ENCODE measurements at regions not wholly inside any gene's neighbourhood (a gene's known extent, or its start where the extent isn't known, plus 50 kb on each side); places are given as distances from the start of the nearest gene placed in this dataset.

- Histone ChIP-seq H3K4me1 (ENCODE audit: control insufficient read depth, insufficient read depth, low read length) (peaks cover 27% of the 10 kb centered on the region), H3K9me3 (ENCODE audit: control insufficient read depth, low read length) (no peaks in the 10 kb centered on the region), H3K36me3 (ENCODE audit: control insufficient read depth, insufficient read depth, low read length) (no peaks in the 10 kb centered on the region), H3K4me3 (ENCODE audit: low read length) (no peak overlapping the region), H3K9ac (ENCODE audit: low read length) (peak overlapping the region; percentile 50), H3K27me3 (ENCODE audit: control insufficient read depth, insufficient read depth, low read length) (no peaks in the 10 kb centered on the region)
Observed at GRCh38 chr1:234751678-234752077, 141.7 kb upstream of the IRF2BP2 start.

- Histone ChIP-seq H3K4me1 (ENCODE audit: control insufficient read depth, insufficient read depth, low read length) (peaks cover 30% of the 10 kb centered on the region), H3K9ac (ENCODE audit: low read length) (peak overlapping the region; percentile 50), H3K9me3 (ENCODE audit: control insufficient read depth, low read length) (no peaks in the 10 kb centered on the region), H3K36me3 (ENCODE audit: control insufficient read depth, insufficient read depth, low read length) (no peaks in the 10 kb centered on the region), H3K27me3 (ENCODE audit: control insufficient read depth, insufficient read depth, low read length) (no peaks in the 10 kb centered on the region), H3K4me3 (ENCODE audit: low read length) (no peak overlapping the region)
Observed at GRCh38 chr1:234750922-234751627, 141.1 kb upstream of the IRF2BP2 start.

GRCh38 chr1:234748713-234749112 is 138.7 kb upstream of the IRF2BP2 start:
- H3K36me3 ChIP-seq (ENCODE audit: control insufficient read depth, insufficient read depth, low read length) = no peaks in the 10 kb centered on the region
- no peaks in the 10 kb centered on the region for H3K27me3 ChIP-seq (ENCODE audit: control insufficient read depth, insufficient read depth, low read length)
- H3K9me3 ChIP-seq (ENCODE audit: control insufficient read depth, low read length) = no peaks in the 10 kb centered on the region
- H3K4me3 ChIP-seq (ENCODE audit: low read length) = no peak overlapping the region
- no peak overlapping the region for H3K9ac ChIP-seq (ENCODE audit: low read length)
- H3K4me1 ChIP-seq (ENCODE audit: control insufficient read depth, insufficient read depth, low read length) = peaks cover 37% of the 10 kb centered on the region

GRCh38 chr1:234748066-234748465 is 138.1 kb upstream of the IRF2BP2 start:
- H3K4me1 ChIP-seq (ENCODE audit: control insufficient read depth, insufficient read depth, low read length) = peaks cover 41% of the 10 kb centered on the region
- no peaks in the 10 kb centered on the region for H3K9me3 ChIP-seq (ENCODE audit: control insufficient read depth, low read length)
- no peaks in the 10 kb centered on the region for H3K27me3 ChIP-seq (ENCODE audit: control insufficient read depth, insufficient read depth, low read length)
- H3K4me3 ChIP-seq (ENCODE audit: low read length) = no peak overlapping the region
- H3K9ac ChIP-seq (ENCODE audit: low read length) = no peak overlapping the region
- H3K36me3 ChIP-seq (ENCODE audit: control insufficient read depth, insufficient read depth, low read length) = no peaks in the 10 kb centered on the region

- Histone ChIP-seq H3K36me3 (ENCODE audit: control insufficient read depth, insufficient read depth, low read length) (no peaks in the 10 kb centered on the region), H3K4me1 (ENCODE audit: control insufficient read depth, insufficient read depth, low read length) (peaks cover 37% of the 10 kb centered on the region), H3K9me3 (ENCODE audit: control insufficient read depth, low read length) (no peaks in the 10 kb centered on the region), H3K27me3 (ENCODE audit: control insufficient read depth, insufficient read depth, low read length) (no peaks in the 10 kb centered on the region), H3K4me3 (ENCODE audit: low read length) (no peak overlapping the region), H3K9ac (ENCODE audit: low read length) (no peak overlapping the region)
Observed at GRCh38 chr1:234746798-234747196, 136.8 kb upstream of the IRF2BP2 start.

- no peak overlapping the region for H3K9ac ChIP-seq (ENCODE audit: low read length)
- H3K4me1 ChIP-seq (ENCODE audit: control insufficient read depth, insufficient read depth, low read length) = peaks cover 30% of the 10 kb centered on the region
- H3K9me3 ChIP-seq (ENCODE audit: control insufficient read depth, low read length) = no peaks in the 10 kb centered on the region
- no peaks in the 10 kb centered on the region for H3K27me3 ChIP-seq (ENCODE audit: control insufficient read depth, insufficient read depth, low read length)
- no peaks in the 10 kb centered on the region for H3K36me3 ChIP-seq (ENCODE audit: control insufficient read depth, insufficient read depth, low read length)
- H3K4me3 ChIP-seq (ENCODE audit: low read length) = no peak overlapping the region
Observed at GRCh38 chr1:234745844-234746797, 136.1 kb upstream of the IRF2BP2 start.

GRCh38 chr1:234745276-234745675 is 135.3 kb upstream of the IRF2BP2 start:
- Histone ChIP-seq H3K36me3 (ENCODE audit: control insufficient read depth, insufficient read depth, low read length) (no peaks in the 10 kb centered on the region), H3K9me3 (ENCODE audit: control insufficient read depth, low read length) (no peaks in the 10 kb centered on the region), H3K9ac (ENCODE audit: low read length) (no peak overlapping the region), H3K4me1 (ENCODE audit: control insufficient read depth, insufficient read depth, low read length) (peaks cover 22% of the 10 kb centered on the region), H3K4me3 (ENCODE audit: low read length) (no peak overlapping the region), H3K27me3 (ENCODE audit: control insufficient read depth, insufficient read depth, low read length) (no peaks in the 10 kb centered on the region)

GRCh38 chr1:234743791-234744611 is 134.0 kb upstream of the IRF2BP2 start:
- H3K9ac ChIP-seq (ENCODE audit: low read length) = no peak overlapping the region
- no peaks in the 10 kb centered on the region for H3K36me3 ChIP-seq (ENCODE audit: control insufficient read depth, insufficient read depth, low read length)
- no peak overlapping the region for H3K4me3 ChIP-seq (ENCODE audit: low read length)

GRCh38 chr1:234742622-234743021 is 132.6 kb upstream of the IRF2BP2 start:
- Histone ChIP-seq H3K4me1 (ENCODE audit: control insufficient read depth, insufficient read depth, low read length) (peaks cover 19% of the 10 kb centered on the region), H3K36me3 (ENCODE audit: control insufficient read depth, insufficient read depth, low read length) (no peaks in the 10 kb centered on the region), H3K4me3 (ENCODE audit: low read length) (no peak overlapping the region), H3K27me3 (ENCODE audit: control insufficient read depth, insufficient read depth, low read length) (no peaks in the 10 kb centered on the region), H3K9me3 (ENCODE audit: control insufficient read depth, low read length) (no peaks in the 10 kb centered on the region), H3K9ac (ENCODE audit: low read length) (no peak overlapping the region)

More at GRCh38 chr1:234743791-234744611, 134.0 kb upstream of the IRF2BP2 start:
- peaks cover 19% of the 10 kb centered on the region for H3K4me1 ChIP-seq (ENCODE audit: control insufficient read depth, insufficient read depth, low read length)
- H3K9me3 ChIP-seq (ENCODE audit: control insufficient read depth, low read length) = no peaks in the 10 kb centered on the region
- no peaks in the 10 kb centered on the region for H3K27me3 ChIP-seq (ENCODE audit: control insufficient read depth, insufficient read depth, low read length)

- H3K9me3 ChIP-seq (ENCODE audit: control insufficient read depth, low read length) = no peaks in the 10 kb centered on the region
- H3K4me1 ChIP-seq (ENCODE audit: control insufficient read depth, insufficient read depth, low read length) = no peaks in the 10 kb centered on the region
- no peak overlapping the region for H3K4me3 ChIP-seq (ENCODE audit: low read length)
- no peak overlapping the region for H3K9ac ChIP-seq (ENCODE audit: low read length)
- no peaks in the 10 kb centered on the region for H3K27me3 ChIP-seq (ENCODE audit: control insufficient read depth, insufficient read depth, low read length)
- H3K36me3 ChIP-seq (ENCODE audit: control insufficient read depth, insufficient read depth, low read length) = no peaks in the 10 kb centered on the region
Observed at GRCh38 chr1:234737967-234738314, 128.0 kb upstream of the IRF2BP2 start.

- Histone ChIP-seq H3K4me1 (ENCODE audit: control insufficient read depth, insufficient read depth, low read length) (no peaks in the 10 kb centered on the region), H3K4me3 (ENCODE audit: low read length) (no peak overlapping the region), H3K9ac (ENCODE audit: low read length) (no peak overlapping the region), H3K9me3 (ENCODE audit: control insufficient read depth, low read length) (no peaks in the 10 kb centered on the region), H3K36me3 (ENCODE audit: control insufficient read depth, insufficient read depth, low read length) (no peaks in the 10 kb centered on the region), H3K27me3 (ENCODE audit: control insufficient read depth, insufficient read depth, low read length) (no peaks in the 10 kb centered on the region)
Observed at GRCh38 chr1:234735916-234736315, 125.9 kb upstream of the IRF2BP2 start.
